ENCODE measurements at regions not wholly inside any gene's neighbourhood (a gene's known extent, or its start where the extent isn't known, plus 50 kb on each side); places are given as distances from the start of the nearest gene placed in this dataset.

- H3K4me3 ChIP-seq (ENCODE audit: insufficient read depth, low read depth, low read length), result no peak overlapping the region
- dilution Hi-C loops (cut with HindIII; ENCODE audit: low sequenced_read_pairs, unreplicated experiment) (no loop called here), intact Hi-C loops (cut with micrococcal nuclease) (no loop called here), in situ Hi-C loops (cut with MboI; ENCODE audit: low sequenced_read_pairs) (no loop called here)
- no peak overlapping the region for H2AFZ ChIP-seq (replicated peaks; ENCODE audit: low read length, poor library complexity)
- H4K8ac ChIP-seq (ENCODE audit: low read depth in 2 of 2, low read length in 2 of 2), result no peak overlapping the region
- no peak overlapping the region for H2BK5ac ChIP-seq (ENCODE audit: low read depth, low read length, poor library complexity, severe bottlenecking)
- H3K56ac ChIP-seq (ENCODE audit: extremely low read depth, insufficient read depth, low read length), result no peak overlapping the region
- peaks cover 40% of the 10 kb centered on the region for H3K27me3 ChIP-seq (ENCODE audit: control insufficient read depth, insufficient read depth, low read length)
- H3K36me3 ChIP-seq (ENCODE audit: control insufficient read depth, insufficient read depth, low read length), result no peaks in the 10 kb centered on the region
- no peaks in the 10 kb centered on the region for H3K9me3 ChIP-seq (ENCODE audit: control insufficient read depth, insufficient read depth, low read length)
- no CpG with 5 or more reads among the region's 2 CpGs for WGBS, 2 experiments (ENCODE audit: extremely low coverage in 2 of 2, insufficient read length in 1 of 2)
- ATAC-seq (ENCODE audit: low read depth), result no peak
- H4K20me1 ChIP-seq (ENCODE audit: insufficient read depth, low read length), result no peaks in the 10 kb centered on the region
- no peak overlapping the region for H2BK20ac ChIP-seq (ENCODE audit: low read depth, low read length)
- H3K14ac ChIP-seq (replicated peaks; ENCODE audit: low read depth, low read length), result no peak overlapping the region
- H4K91ac ChIP-seq (ENCODE audit: insufficient read depth, low read depth, low read length), result no peak overlapping the region
- H3K23ac ChIP-seq (ENCODE audit: low read depth, low read length), result no peak overlapping the region
- no peak overlapping the region for H4K5ac ChIP-seq (ENCODE audit: low read depth, low read length)
- no peak overlapping the region for H3K27ac ChIP-seq (ENCODE audit: insufficient read depth, low read length)
- H3K4me2 ChIP-seq (ENCODE audit: low read depth, low read length), result no peak overlapping the region
- no peak for DNase-seq
- no peak overlapping the region for H2AK9ac ChIP-seq (replicated peaks; ENCODE audit: low read depth, low read length, poor library complexity)
- H3K9me1 ChIP-seq (ENCODE audit: insufficient read depth, low read length), result no peaks in the 10 kb centered on the region; the same call in 1 of the 2 replicates
- no peak overlapping the region for H2BK15ac ChIP-seq (ENCODE audit: low read depth, low read length)
- TF ChIP-seq RCOR1 (IDR thresholded peaks at IDR 0.05; ENCODE audit: insufficient replicate concordance, low read length) (no peak), MAFK (IDR thresholded peaks at IDR 0.05; ENCODE audit: low read depth, low read length) (no peak), CHD1 (IDR thresholded peaks at IDR 0.05; ENCODE audit: low read depth, low read length) (no peak), BHLHE40 (IDR thresholded peaks at IDR 0.05; ENCODE audit: low read depth, low read length) (no peak), FOS (IDR thresholded peaks at IDR 0.05; ENCODE audit: low read depth, low read length) (no peak), RFX5 (IDR thresholded peaks at IDR 0.05; ENCODE audit: low read depth, low read length) (no peak), NFE2L2 (IDR thresholded peaks at IDR 0.05; ENCODE audit: low read depth, low read length) (no peak), ELK1 (IDR thresholded peaks at IDR 0.05; ENCODE audit: borderline replicate concordance, low read depth, low read length) (no peak), RAD21 (IDR thresholded peaks at IDR 0.05; ENCODE audit: low read length) (no peak), CTCF (conservative IDR thresholded peaks at IDR 0.05; ENCODE audit: low read depth, low read length) (no peak), MXI1 (IDR thresholded peaks at IDR 0.05; ENCODE audit: borderline replicate concordance, low read depth, low read length) (no peak), SMC3 (IDR thresholded peaks at IDR 0.05; ENCODE audit: low read depth, low read length) (no peak), POLR2A (IDR thresholded peaks at IDR 0.05; ENCODE audit: low read depth, low read length) (no peak), MAZ (IDR thresholded peaks at IDR 0.05; ENCODE audit: borderline replicate concordance, low read depth, low read length) (no peak), CEBPB (IDR thresholded peaks at IDR 0.05; ENCODE audit: low read depth, low read length) (no peak)
- CTCF ChIA-PET, result interaction anchor here (0.6 to 0.7 kb wide), 4 partner anchors 31 to 653 kb away, joined by 3 to 6 read pairs (median 4); no protein-coding TSS in a partner anchor
- BruUV-seq (replicated peaks), result no TSS peak
- no peak overlapping the region for H3K9ac ChIP-seq (ENCODE audit: low read depth, low read length)
- H3K4ac ChIP-seq (ENCODE audit: low read depth, low read length), result no peak overlapping the region
- H2AK5ac ChIP-seq (ENCODE audit: low read depth, low read length), result no peak overlapping the region
- no peaks in the 10 kb centered on the region for H3K79me1 ChIP-seq (ENCODE audit: low read depth in 1 of 2, low read length in 2 of 2)
- POLR2A ChIA-PET (ENCODE audit: unreplicated experiment), result no interaction called here
- no peaks in the 10 kb centered on the region for H3K4me1 ChIP-seq (ENCODE audit: control insufficient read depth, insufficient read depth, low read length)
- no peak overlapping the region for H2BK120ac ChIP-seq (ENCODE audit: low read depth, low read length)
- no peak overlapping the region for H3K18ac ChIP-seq (ENCODE audit: low read depth, low read length)
These were observed 85.2 kb upstream of the SMIM23 start for GRCh38 chr5:171700318-171700912.
